ENCODE measurements at regions not wholly inside any gene's neighbourhood (a gene's known extent, or its start where the extent isn't known, plus 50 kb on each side); places are given as distances from the start of the nearest gene placed in this dataset.

DNA sequence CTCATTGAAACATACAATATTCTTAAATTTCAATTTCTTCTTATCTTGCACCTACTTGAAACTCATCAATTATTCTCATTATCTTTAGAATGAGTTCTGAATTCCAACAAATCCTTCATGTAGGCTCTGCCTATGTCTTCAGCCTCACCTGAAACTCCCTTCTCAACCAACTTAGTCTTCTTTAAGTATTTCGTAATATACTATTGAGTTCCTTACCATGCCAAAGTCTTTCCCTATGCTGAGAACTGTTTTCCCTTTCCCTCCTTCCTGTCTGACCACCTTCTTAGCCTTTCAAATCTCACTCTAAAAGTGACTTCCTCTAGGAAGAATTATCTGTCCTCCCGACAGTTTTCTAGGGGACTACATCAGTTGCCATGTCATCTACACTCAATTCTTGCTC lies 50.9 kb upstream of the ZFAND5 start:
- in situ Hi-C loops (cut with MboI; ENCODE audit: low sequenced_read_pairs): no loop called here
- Histone ChIP-seq H3K36me3 (replicated peaks) (no peaks in the 10 kb centered on the region), H3K9me3 (no peaks in the 10 kb centered on the region), H3K4me3 (no peak overlapping the region), H3K4me1 (peaks cover 23% of the 10 kb centered on the region), H3K27me3 (ENCODE audit: low read depth) (no peaks in the 10 kb centered on the region)
- no peak for DNase-seq (ENCODE audit: low spot score in 2 of 2)

- no peak overlapping the region for H3K4me3 ChIP-seq
- H3K27me3 ChIP-seq (ENCODE audit: low read depth): no peaks in the 10 kb centered on the region
- in situ Hi-C loops (cut with MboI; ENCODE audit: low sequenced_read_pairs): no loop called here
- peak in 1 of 2 experiments; percentile 0 for DNase-seq (ENCODE audit: low spot score in 2 of 2)
- peaks cover 18% of the 10 kb centered on the region for H3K4me1 ChIP-seq
- no peaks in the 10 kb centered on the region for H3K36me3 ChIP-seq (replicated peaks)
- no peaks in the 10 kb centered on the region for H3K9me3 ChIP-seq
Observed at GRCh38 chr9:72415163-72415562, 50.2 kb upstream of the ZFAND5 start.

Data from HAP-1 (cell line).